ENCODE measurements at regions not wholly inside any gene's neighbourhood (a gene's known extent, or its start where the extent isn't known, plus 50 kb on each side); places are given as distances from the start of the nearest gene placed in this dataset.

GRCh38 chr9:27750566-27750965 is 177.3 kb upstream of the C9orf72 start:
- no peak for TF ChIP-seq POLR2AphosphoS5 (IDR thresholded peaks at IDR 0.05)
- TF ChIP-seq CTCF (IDR thresholded peaks at IDR 0.05) = no peak

Data from prostate gland (tissue), 2 donors.